ENCODE measurements at regions not wholly inside any gene's neighbourhood (a gene's known extent, or its start where the extent isn't known, plus 50 kb on each side); places are given as distances from the start of the nearest gene placed in this dataset.

- H3K4me1 ChIP-seq, result no peaks in the 10 kb centered on the region
- no peak overlapping the region for H3K4me3 ChIP-seq
- no peaks in the 10 kb centered on the region for H3K9me3 ChIP-seq
- DNase-seq (ENCODE audit: extremely low spot score in 2 of 2), result no peak
- H3K36me3 ChIP-seq, result no peaks in the 10 kb centered on the region
- H3K27me3 ChIP-seq, result no peaks in the 10 kb centered on the region
- intact Hi-C loops (cut with DNase I), result no loop called here
- H3K27ac ChIP-seq, result no peak overlapping the region
- TF ChIP-seq CTCF (IDR thresholded peaks at IDR 0.05) (no peak), POLR2A (IDR thresholded peaks at IDR 0.05) (no peak), POLR2AphosphoS5 (IDR thresholded peaks at IDR 0.05; ENCODE audit: insufficient read depth in 1 of 2, low read depth in 1 of 2) (no peak)
These were observed 996.5 kb downstream of the TUSC7 start for GRCh38 chr3:117706037-117706436.

- no peak for TF ChIP-seq POLR2AphosphoS5 (IDR thresholded peaks at IDR 0.05; ENCODE audit: insufficient read depth in 1 of 2, low read depth in 1 of 2)
- TF ChIP-seq POLR2A (IDR thresholded peaks at IDR 0.05), result no peak
- no peak for TF ChIP-seq CTCF (IDR thresholded peaks at IDR 0.05)
- H3K36me3 ChIP-seq, result no peaks in the 10 kb centered on the region
- H3K9me3 ChIP-seq, result no peaks in the 10 kb centered on the region
- H3K27ac ChIP-seq, result no peak overlapping the region
- intact Hi-C loops (cut with DNase I), result no loop called here
- H3K27me3 ChIP-seq, result no peaks in the 10 kb centered on the region
- no peaks in the 10 kb centered on the region for H3K4me1 ChIP-seq
- H3K4me3 ChIP-seq, result no peak overlapping the region
- no peak for DNase-seq (ENCODE audit: extremely low spot score in 2 of 2)
These were observed 997.2 kb downstream of the TUSC7 start for GRCh38 chr3:117706756-117707155.

GRCh38 chr3:117708601-117709000 lies 999.0 kb downstream of the TUSC7 start:
- TF ChIP-seq POLR2AphosphoS5 (IDR thresholded peaks at IDR 0.05; ENCODE audit: insufficient read depth in 1 of 2, low read depth in 1 of 2) (no peak), POLR2A (IDR thresholded peaks at IDR 0.05) (no peak), CTCF (IDR thresholded peaks at IDR 0.05) (no peak)
- Histone ChIP-seq H3K4me3 (no peak overlapping the region), H3K36me3 (no peaks in the 10 kb centered on the region), H3K4me1 (no peaks in the 10 kb centered on the region), H3K27me3 (no peaks in the 10 kb centered on the region), H3K9me3 (no peaks in the 10 kb centered on the region), H3K27ac (no peak overlapping the region)
- intact Hi-C loops (cut with DNase I), result no loop called here
- DNase-seq (ENCODE audit: extremely low spot score in 2 of 2), result no peak

- TF ChIP-seq POLR2A (IDR thresholded peaks at IDR 0.05) (no peak), CTCF (IDR thresholded peaks at IDR 0.05) (no peak), POLR2AphosphoS5 (IDR thresholded peaks at IDR 0.05; ENCODE audit: insufficient read depth in 1 of 2, low read depth in 1 of 2) (no peak)
- H3K27ac ChIP-seq, result no peak overlapping the region
- DNase-seq (ENCODE audit: extremely low spot score in 2 of 2), result no peak
- intact Hi-C loops (cut with DNase I), result no loop called here
- H3K9me3 ChIP-seq, result no peaks in the 10 kb centered on the region
- H3K4me3 ChIP-seq, result no peak overlapping the region
- no peaks in the 10 kb centered on the region for H3K36me3 ChIP-seq
- no peaks in the 10 kb centered on the region for H3K27me3 ChIP-seq
- no peaks in the 10 kb centered on the region for H3K4me1 ChIP-seq
These were observed 999.5 kb downstream of the TUSC7 start for GRCh38 chr3:117709108-117709507.

- DNase-seq (ENCODE audit: extremely low spot score in 2 of 2), result no peak
- Histone ChIP-seq H3K27ac (no peak overlapping the region), H3K36me3 (no peaks in the 10 kb centered on the region), H3K4me3 (no peak overlapping the region), H3K27me3 (no peaks in the 10 kb centered on the region), H3K9me3 (no peaks in the 10 kb centered on the region), H3K4me1 (no peaks in the 10 kb centered on the region)
- no peak for TF ChIP-seq POLR2A (IDR thresholded peaks at IDR 0.05)
- no peak for TF ChIP-seq POLR2AphosphoS5 (IDR thresholded peaks at IDR 0.05; ENCODE audit: insufficient read depth in 1 of 2, low read depth in 1 of 2)
- no peak for TF ChIP-seq CTCF (IDR thresholded peaks at IDR 0.05)
- intact Hi-C loops (cut with DNase I), result no loop called here
These were observed 1000.9 kb downstream of the TUSC7 start for GRCh38 chr3:117710501-117710900.
